GM04504 (cell line): ENCODE measurements at regions not wholly inside any gene's neighbourhood (a gene's known extent, or its start where the extent isn't known, plus 50 kb on each side); places are given as distances from the start of the nearest gene placed in this dataset.
"Not testable (repeated sequence)": the region's sequence is repeated elsewhere in the genome, so short reads cannot be mapped to it uniquely, and the experiment has no call there.

ENCODE experiments used
- DNase-seq: peaks from one replicate; pipeline ENCODE4 v3.0.0-alpha.2; 2012; ENCODE audit warnings: low read depth

DNA sequence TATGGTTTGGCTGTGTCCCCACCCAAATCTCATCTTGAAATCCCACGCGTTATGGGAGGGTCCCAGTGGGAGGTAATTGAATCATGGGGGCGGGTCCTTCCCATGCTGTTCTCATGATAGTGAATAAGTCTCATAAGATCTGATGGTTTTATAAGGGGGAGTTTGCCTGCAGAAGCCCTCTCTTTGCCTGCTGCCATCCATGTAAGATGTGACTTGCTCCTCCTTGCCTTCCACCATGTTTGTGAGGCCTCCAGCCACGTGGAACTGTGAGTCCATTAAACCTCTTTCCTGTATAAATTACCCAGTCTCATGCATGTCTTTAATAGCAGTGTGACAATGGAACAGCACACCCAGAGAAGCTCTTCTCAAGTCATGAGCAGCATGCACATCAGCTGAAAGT lies 119.1 kb upstream of the CARD11 start:
- not testable (repeated sequence) for DNase-seq

GRCh38 chr7:3164380-3164792 lies 120.7 kb upstream of the CARD11 start:
- no peak for DNase-seq

- DNase-seq, result no peak
Observed at GRCh38 chr7:3165681-3166580, 122.3 kb upstream of the CARD11 start.

DNA sequence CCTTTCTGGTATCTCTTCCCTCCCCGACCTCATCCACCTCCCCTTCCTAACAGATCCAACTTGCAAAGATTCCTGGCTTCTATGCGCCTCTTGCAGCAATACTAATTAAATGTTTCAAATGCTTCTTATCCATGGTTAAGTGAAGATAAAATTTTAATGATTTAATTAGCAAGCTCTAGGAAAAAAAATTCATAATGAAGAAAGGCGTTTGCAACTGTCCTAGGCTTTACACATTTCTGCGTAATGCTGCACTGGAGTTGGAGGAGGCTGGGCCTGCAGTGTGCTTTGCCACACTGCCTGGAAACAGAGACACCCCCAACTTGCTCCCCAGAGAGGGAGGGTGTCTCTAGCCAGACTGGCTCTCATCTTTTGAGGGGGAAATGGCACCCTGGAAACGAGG lies 123.9 kb upstream of the CARD11 start:
- no peak for DNase-seq

GRCh38 chr7:3168370-3168769 lies 124.7 kb upstream of the CARD11 start:
- no peak for DNase-seq

GRCh38 chr7:3168869-3169268 lies 125.2 kb upstream of the CARD11 start:
- no peak for DNase-seq

- DNase-seq, result no peak
Observed at GRCh38 chr7:3172768-3173280, 128.2 kb upstream of the SDK1 start.

- DNase-seq, result no peak
Observed at GRCh38 chr7:3174515-3175284, 126.4 kb upstream of the SDK1 start.

DNA sequence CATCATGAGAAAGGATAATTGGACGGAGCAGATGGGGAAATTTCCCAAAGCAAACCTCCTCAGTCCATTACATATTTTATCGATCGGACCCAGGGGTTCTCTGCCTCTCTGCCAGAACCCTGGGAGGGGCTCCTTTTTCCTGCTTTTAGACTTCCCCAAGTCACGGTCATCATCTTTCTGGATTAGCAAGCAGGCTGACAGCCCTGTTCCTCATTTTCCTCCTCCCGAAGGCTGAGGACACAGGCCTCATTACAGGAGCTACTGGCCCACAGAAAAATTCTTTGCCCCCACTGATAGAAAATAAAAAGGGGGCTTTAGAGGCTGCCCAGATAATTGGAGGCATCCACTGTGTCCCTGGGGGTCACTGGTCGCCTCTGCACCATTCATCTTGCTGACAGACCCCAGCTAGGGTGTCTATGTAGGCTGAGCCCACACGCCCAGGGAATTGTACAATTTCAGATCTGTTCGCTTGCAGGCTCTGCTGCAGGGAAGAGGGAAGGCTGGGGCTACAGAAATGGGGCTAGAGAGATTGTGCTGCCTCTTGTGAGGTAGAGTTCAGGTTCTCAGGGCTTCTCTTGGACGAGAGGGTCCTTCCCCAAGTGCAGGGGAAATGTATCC lies 125.7 kb upstream of the SDK1 start:
- no peak for DNase-seq

DNA sequence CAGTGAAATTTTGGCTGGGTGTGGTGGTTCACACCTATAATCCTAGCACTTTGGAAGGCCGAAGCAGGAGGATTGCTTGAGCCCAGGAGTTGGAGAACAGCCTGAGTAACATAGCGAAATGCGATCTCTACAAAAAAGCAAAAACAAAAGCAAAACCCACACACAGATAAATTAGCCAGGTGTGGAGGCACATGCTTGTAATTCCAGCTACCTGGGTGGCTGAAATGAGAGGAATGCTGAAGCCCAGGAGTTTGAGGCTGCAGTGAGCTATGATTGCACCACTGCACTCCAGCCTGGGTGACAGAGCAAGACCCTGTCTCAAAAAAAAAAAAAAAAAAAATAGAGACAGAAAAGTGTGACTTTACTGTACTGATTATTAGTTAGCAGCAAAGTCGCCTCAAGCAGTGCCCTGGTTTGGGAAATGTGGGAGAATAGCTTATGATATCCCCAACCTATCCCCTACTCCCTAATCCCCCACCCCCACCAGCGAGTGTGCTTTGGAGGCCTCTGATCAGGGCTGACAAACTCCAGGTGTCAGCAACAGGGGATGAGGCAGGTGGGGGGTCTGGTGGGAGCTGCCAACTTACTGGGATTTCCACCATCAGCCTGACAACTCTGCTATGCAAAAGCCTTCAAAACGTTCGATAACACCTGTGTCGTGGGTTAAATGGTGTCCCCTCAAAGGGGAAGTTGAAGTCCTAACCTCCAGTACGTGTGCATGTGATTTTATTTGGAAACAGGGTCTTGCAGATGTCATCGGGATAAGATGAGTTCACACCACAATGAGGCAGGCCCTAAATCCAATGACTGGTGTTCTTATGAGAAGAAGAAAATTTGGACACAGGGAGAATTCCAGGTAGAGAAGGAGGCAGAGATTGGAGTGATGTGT lies 124.7 kb upstream of the SDK1 start:
- no peak for DNase-seq

- no peak for DNase-seq
Observed at GRCh38 chr7:3177271-3177670, 123.8 kb upstream of the SDK1 start.

DNA sequence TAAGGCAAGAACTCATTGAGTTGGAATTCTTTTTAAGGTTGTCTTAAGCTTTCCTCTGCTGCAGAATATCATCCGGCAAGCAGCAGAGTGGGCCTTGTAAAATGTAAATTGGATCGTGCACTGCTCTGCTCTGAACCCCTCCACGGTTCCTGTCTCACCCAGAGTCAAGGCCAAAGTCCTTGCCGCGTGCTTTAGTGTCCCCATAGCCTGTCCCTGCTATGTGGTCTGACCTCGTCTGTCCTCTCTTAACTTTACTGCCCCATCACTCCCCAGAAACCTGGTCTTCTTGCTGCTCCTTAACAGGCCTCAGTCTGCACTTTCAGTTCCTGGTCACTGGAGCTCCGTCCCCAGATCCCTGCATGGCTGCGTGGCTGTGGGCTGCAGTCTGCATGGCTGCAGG lies 121.6 kb upstream of the SDK1 start:
- no peak for DNase-seq

DNA sequence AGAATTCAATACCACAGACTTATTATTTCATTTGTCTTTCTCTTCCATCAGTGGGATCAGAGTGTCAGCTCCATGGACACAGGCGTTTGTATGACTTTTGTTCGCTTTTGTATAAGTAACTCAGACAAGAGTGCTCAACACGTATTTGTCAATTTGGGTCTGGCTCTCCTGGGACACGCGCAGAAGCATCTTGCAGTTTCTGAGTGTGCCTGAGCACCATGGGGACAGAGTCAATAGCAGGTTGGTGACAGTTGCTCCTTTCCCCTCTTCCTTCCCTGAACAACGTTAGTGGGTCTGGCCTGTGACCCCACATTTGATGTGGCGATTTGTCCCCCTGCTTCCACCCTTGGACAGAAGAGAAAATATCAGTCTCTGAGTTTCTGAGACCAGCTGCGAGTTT lies 120.4 kb upstream of the SDK1 start:
- no peak for DNase-seq

- DNase-seq, result not testable (repeated sequence)
Observed at GRCh38 chr7:3182055-3182454, 119.0 kb upstream of the SDK1 start.

DNA sequence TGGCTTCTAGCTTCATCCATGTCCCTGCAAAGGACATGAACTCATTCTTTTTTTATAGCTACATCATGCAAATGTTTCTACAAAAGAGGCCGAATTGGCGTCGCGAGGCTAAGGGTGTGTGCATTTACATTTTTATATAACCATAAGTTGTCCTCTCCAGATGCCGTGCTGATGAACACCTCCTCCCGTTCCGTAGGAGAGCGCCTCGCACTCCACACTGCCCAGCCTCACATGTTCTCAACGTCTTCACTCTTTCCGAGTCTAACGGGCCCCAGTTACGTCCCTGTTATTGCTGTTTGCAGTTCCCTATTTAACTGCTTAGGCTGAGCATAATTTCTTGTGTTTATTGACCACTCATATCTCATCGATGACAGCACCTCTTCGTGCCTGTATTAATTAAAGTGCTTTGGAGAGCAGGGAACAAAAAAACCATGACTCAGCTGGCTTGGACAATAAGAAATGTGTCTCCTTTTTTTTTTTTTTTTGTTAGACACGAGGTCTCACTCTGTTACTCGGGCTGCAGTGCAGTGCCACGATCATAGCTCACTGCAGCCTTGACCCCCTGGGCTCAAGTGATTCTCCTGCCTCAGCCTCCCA lies 113.5 kb upstream of the SDK1 start:
- no peak for DNase-seq

GRCh38 chr7:3188946-3189345 lies 112.1 kb upstream of the SDK1 start:
- DNase-seq, result no peak

GRCh38 chr7:3191548-3191947 lies 109.5 kb upstream of the SDK1 start:
- DNase-seq, result no peak

GRCh38 chr7:3192669-3193068 lies 108.4 kb upstream of the SDK1 start:
- no peak for DNase-seq

DNA sequence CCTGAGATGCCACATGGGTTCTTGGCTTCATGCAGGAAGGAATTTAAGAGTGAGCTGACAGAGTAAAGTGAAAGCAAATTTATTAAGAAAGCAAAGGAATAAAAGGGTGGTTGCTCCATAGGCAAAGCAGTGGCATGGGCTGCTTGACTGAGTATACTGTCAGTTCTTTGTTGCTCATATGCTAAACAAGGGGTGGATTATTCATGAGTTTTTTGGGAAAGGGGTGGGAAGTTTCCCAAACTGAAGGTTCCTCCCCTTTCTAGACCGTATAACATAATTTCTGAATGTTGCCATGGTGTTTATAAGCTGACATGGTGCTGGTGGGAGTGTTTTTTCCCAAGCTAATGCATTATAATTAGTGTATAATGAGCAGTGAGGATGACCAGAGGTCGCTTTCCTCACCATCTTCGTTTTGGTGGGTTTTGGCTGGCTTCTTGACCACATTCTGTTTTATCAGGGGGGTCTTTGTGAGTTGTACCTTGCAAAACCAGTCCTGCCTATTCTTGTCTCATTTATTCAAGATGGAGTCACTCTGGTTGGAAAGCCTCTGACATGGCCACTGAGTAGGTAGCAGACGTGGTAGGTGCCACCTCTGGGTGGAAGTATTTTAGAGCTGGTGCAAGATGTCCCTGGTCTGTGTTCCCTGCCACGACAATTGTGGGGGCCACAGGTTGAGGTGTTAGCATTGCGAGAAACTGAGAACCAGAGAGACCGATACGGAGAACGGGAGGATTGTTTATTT lies 107.5 kb upstream of the SDK1 start:
- DNase-seq, result no peak

DNA sequence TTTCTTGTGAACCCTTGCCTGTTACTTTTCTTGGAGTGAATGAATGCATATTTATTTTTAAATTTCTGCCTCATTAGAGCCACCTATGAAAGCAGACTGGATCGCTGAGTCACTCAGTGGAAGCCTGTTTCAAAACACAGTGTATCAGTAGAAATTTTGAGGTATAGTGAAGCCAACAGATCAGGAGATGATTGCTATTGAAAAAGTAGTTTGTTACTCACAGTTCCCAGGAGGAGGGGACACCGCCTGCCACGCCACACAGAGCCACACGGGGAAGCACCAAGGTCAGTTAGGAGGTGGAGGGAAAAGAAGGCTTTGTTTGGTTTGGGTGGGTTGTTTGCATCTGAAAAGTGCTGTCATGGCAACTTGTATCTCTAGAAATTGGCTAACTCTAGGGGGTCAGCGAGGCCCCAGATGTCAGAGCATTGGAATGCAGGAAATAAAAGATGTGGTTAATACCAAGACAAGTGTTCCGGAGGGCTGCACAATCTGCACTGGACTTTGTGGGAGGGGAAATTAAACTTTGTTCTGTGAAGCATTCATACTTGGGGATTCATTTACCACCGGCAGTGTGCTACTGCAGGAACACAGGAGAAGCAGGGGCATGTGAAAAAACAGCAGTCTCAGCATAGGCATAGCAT lies 106.4 kb upstream of the SDK1 start:
- no peak for DNase-seq
